ENCODE measurements at regions not wholly inside any gene's neighbourhood (a gene's known extent, or its start where the extent isn't known, plus 50 kb on each side); places are given as distances from the start of the nearest gene placed in this dataset.
"Not testable (repeated sequence)": the region's sequence is repeated elsewhere in the genome, so short reads cannot be mapped to it uniquely, and the experiment has no call there.

DNA sequence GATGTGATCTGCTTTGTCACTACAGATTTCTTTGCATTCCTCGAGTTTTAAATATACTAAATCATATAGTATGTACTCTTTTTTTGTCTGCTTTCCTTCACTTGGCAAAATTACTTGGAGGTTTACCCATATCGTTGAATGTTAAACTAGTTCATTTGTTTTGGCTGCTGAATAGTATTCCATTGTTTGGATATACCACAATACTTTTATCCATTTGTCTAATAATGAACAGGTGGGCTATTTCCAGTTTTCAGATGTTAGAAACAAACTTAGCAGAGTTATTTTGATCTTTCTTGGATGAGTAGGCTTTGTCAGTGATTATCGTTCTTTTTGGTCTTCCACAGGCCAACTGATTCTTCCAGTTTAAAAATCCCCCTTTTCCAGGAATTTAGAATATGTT lies 154.0 kb upstream of the TGFBR2 start:
- DNase-seq = no peak

DNA sequence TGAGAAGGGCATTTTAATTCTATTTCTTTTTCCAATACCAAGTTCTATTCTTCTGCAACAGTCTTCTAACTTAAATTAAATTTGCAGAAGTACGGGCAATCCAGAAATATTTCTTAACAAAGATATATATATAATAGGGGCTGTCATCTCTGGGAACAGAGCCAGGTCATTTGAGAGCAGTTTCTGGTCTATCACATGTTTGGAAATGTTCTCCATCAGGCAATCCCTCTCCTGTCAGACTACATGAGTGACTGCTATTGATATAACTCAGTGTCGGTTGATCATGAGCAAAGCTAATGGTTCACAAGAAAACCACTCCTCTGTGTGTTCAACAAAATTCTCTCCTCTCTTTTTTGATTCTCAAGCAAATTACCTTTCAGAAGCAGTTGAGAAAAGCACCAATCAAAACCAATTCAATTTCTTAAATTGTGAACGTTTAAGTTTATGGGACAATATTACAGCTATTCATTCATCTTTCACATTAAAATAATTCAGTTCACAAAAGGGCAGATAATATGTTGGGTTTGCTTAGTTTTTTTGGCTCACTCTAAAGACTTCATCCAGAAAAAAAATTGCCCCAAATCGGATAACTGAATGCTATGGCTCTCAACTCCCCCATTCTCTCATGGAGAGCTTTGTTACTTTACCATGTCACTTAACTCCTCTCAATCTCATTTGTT lies 152.9 kb upstream of the TGFBR2 start:
- DNase-seq = no peak

DNA sequence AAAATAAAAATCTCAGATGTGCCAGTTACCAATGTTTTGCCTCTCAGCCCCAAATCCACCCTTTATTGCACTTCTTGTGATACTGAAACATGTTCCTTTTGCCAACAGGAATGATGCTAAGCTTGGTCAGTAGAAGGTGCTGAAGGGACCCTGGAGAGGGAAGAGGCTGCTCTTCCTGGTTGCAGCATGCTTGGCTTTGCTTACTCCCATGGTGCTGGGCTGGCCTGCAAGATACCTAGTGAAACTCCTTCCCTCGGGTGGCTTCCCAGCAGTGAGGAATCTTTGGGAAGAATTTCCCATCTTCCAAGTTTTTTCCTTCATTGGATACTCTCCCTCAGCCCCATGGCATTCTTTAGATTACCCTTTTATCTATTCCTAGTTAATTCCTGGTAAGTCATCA lies 151.8 kb upstream of the TGFBR2 start:
- no peak for DNase-seq

DNA sequence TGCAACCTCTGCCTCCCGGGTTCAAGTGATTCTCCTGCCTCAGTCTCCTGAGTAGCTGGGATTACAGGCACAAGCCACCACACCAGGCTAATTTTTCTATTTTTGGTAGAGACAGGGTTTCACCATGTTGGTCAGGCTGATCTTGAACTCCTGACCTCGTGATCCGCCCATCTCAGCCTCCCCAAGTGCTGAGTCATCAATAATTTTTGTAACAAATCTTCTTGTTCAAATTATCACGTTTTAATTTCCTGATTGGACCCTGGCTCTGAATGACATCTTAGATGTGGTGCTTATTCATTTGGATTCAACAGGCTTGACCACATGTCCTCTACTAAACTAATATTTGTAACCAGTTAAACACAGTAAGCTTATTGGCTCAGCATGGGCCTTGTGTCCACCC lies 151.3 kb upstream of the TGFBR2 start:
- not testable (repeated sequence) for DNase-seq

DNA sequence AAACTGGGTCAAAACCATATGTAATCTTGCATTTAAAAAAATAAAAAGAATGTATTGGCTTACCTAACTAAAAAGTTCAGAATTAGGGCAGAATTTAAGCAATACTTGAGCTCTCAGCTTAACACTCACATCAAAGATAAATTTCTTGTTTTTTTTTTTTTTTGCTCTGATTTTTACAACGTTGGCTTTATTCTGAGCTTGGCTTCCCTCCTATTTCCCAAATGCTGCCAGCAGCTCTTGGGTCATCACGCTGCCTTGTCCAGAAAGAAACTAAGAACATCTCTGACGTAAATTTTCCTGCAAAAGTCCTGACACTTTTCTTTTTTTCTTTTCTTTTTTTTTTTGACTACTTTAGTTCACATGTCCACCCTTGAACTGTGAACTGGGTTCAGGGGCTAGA lies 150.6 kb upstream of the TGFBR2 start:
- DNase-seq = no peak

DNA sequence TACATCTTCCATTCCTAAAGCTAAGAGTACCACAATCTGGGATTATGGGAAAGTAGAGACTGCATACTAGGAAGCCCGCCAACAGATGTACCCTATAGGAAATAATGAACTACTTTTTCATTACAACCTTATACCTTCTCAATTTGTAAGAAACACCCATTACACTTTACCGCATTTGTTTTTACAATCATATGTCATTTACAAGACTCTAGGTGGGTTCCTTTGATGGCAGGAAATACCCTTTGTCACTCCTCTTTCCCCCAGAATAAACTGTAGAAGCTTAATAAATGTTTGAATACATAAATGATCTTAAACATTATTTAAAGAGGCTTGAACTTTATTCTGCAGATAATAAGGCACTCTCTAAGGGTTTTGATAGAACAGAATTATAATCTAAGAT lies 150.1 kb upstream of the TGFBR2 start:
- DNase-seq = no peak

DNA sequence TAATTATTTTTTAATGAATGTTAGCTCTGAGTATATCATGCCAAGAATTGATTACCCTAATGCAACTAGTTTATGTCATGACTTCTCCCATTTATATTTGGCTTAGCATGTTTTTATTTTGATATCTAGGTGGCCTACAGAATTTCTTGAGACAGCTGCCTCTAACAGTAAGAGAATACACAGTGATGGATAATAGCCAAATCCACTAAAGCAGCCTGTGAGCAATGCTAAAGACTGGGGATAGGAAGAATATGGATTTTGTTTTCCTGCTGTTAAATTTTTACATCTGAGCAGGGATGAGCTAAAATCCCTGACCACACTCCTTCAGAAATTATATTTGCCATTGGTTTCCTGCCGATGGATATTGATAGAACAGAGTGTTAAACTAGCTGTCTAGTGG lies 149.3 kb upstream of the TGFBR2 start:
- DNase-seq = no peak

DNA sequence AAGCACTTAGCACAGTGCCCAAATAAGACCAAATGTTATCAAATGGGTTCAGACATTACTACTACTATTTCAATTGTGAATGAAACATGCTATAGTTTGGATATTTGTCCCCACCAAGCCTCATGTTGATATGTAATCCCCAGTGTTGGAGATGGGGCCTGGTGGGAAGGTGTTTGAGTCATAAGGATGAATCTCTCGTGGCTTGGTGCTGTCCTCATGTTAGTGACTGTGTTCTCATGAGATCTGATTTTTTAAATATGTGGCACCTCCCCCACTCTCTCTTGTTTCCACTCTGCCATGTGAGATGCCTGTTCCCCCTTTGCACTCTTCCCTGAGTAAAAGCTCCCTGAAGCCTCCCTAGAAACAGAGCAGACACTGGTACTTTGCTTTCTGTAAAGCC lies 148.7 kb upstream of the TGFBR2 start:
- no peak for DNase-seq

DNA sequence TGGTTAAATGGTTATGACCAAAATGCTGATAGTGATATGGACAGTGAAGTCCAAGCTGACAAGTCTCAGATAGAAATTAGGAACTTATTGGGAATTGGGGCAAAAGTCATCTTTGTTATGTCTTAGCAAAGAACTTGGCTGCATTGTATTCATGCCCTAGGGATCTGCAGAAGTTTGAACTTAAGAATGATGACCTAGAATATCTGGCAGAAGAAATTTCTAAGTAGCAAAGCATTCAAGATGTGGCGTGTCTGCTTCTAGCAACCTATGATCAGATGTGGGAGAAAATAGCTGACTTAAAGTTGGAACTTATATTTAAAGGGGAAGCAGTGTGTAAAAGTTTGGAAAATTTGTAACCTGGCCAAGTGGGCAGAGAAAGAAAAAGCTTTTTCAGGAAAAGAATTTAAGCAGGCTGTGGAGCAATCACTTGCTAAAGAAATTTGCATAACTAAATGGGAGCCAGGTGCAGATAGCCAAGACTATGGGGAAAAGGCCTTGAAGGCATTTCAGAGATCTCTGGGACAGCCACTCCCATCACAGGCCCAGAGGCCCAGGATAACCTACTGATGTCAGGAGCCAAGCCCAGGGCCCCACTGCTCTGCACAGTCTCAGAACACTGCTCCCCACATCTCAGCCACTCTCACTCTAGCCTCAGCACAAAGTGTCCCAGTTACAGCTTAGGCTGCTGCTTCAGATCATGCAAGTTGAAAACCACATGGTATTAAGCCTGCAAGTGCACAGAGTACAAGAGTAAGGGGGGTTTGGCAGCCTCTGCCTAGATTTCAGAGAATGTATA lies 147.8 kb upstream of the TGFBR2 start:
- no peak for DNase-seq

DNA sequence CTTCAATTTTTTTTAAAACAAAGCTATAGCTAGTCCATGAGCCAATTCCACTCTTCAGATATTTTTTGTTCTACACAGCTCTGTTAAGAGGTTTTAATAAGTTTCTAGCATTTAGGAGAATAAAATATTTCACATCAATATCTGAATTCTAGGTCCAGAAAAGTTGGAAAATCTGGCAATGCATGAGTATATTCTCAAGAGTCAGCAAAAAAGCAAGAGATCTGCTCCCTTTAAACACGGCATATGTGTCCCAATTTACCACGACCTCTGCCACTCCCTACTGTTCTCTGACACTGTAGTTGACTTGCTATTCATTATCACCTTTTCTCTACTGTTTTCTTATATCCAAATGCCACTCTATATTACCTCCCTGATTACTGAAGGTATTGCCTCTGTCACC lies 145.1 kb upstream of the TGFBR2 start:
- DNase-seq = no peak

DNA sequence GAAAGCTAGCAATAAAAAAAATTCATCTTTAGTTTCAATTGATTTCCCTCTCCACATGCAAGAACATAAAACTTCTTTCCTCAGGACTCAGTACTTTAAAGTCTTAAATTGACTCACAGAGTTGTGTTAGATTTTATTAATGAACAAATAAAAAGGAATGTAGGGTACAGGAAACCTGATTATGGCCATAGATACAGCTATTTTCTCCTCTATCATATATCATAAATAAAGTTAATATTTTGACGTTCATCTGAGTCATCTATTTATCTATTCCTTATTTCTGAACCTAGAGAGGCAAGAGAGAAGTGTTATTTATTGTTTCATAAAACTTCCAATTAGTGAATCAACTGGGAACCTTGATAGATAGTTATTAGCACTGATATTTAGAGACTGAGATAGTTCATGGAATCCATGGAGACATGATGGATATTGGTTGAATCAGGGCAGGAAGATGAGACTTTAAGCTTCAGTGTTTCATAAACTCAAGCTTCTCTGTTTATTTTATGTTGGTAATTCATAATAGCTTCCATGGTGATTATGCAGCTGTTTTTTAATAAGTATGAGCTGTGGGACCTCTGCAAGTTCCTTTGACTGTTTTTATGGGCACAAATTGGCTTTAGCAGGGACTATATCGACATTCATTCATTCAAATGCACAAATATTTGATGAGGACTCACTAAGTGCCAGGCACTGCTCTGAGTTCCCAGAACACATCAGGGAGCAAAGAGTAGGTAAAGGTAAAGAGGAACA lies 143.5 kb upstream of the TGFBR2 start:
- DNase-seq = no peak

DNA sequence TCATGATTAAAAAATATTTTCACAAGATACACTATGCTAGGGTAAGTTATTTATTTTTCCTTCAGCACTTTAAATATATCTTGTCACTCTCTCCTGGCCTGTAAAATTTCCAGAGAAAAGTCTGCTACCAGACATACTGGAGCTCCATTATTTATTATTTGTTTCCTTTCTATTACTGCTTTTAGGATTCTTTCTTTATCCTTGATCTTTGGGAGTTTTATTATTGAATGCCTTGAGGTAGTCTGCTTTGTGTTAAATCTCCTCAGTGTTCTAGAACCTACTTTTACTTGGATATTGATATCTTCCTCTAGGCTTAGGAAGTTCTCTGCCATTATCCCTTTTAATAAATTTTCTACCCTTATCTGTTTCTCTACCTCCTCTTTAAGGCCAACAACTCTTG lies 142.0 kb upstream of the TGFBR2 start:
- no peak for DNase-seq

DNA sequence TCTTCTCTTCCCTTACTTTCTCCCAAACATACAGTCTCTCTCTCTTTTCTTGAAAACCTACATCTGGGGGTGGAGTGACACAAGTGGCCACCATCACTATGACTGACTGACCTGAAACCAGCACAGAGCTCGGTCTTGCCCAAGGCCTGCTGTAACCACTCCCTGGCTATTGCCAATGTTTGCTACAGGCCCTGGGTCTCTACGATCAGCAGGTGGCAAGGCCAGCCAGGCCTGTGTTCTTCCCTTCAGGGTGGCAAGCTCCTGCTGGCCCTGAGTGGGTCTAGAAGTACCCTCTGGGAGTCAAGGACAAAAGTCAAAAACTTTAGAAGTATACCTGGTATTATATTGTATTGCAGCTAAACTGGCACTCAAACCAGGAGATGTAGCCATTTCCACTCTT lies 140.9 kb upstream of the TGFBR2 start:
- no peak for DNase-seq

DNA sequence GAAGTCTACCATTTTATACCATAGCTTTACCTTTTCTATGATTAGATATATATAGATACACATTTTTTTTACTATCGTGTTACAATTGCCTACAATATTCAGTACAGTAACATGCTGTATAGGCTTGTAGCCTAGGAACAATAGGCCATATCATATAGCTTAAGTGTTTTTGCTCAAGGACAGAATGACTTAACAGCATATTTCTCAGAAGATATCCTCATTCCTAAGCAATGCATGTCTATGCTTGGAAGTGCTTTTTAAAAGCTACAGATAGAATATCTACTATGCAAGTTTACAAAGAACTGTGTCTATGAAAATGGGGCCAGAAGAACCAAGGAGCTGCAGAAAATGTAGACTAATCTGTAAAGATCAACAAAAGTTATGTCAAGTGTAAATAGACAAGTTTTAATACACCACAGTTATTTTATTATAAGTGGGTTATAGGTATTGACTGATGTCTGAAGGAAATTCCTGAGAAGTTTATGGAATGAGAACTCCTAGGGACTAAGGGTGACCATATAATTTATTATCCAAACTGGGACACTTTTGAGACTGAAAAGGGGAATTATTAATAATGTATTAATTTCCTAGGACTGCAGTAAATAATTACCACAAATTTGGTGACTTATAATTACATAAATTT lies 138.7 kb upstream of the TGFBR2 start:
- DNase-seq = no peak

DNA sequence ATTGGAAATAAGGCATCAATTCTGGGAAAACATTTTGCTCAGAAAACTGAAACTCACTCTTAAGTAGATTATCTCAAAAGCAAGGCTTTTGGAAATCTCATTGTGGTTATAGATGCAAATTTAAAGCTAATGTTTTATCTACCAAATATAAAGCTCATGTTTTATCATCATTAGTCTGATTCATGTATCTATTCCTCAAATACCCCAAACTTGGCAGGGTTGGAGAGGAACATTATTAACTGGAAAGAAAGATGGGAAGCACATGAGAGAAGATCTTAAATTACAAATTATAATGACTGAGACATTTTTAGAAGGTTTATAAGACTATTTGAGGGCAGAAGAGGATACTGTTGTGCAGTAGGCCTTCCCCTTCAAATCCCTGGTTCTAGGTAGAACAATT lies 137.3 kb upstream of the TGFBR2 start:
- no peak for DNase-seq

DNA sequence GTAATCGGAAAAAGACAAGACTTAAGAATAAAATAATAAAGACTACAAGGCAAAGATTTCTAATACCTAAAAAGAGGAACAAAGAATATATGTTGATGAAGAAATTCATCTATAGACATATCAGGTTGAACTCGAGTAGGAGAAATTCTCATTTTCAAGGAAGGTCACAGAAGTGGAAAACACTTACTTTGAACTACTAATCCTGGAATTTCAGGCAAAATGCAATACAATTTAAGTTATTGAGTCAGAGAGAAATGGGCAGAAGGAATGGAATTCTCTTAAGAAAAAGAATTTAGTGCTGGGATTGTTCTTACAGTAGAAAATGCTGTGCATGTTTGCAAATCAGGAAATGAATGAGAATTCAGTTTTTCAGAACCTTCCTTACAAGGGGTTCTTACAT lies 135.9 kb upstream of the TGFBR2 start:
- DNase-seq = no peak

DNA sequence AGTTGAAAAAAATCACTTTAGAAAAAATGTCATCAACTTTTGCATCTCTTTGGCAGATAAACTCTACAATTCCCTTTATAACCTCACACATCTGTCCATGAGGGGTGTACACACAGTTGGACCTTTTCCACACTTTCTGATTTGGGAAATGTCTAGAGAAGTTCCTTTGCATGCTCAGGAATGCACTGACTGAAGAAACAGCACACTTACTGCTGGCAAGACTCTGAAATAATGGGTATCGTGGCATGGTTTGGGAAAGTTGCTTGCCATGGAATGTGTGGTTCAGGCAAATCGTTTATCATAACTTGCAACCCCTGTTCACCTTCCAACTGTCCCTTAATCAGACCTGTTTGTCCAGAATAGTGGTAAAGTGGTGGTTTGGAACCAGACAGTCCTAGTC lies 135.3 kb upstream of the TGFBR2 start:
- no peak for DNase-seq

DNA sequence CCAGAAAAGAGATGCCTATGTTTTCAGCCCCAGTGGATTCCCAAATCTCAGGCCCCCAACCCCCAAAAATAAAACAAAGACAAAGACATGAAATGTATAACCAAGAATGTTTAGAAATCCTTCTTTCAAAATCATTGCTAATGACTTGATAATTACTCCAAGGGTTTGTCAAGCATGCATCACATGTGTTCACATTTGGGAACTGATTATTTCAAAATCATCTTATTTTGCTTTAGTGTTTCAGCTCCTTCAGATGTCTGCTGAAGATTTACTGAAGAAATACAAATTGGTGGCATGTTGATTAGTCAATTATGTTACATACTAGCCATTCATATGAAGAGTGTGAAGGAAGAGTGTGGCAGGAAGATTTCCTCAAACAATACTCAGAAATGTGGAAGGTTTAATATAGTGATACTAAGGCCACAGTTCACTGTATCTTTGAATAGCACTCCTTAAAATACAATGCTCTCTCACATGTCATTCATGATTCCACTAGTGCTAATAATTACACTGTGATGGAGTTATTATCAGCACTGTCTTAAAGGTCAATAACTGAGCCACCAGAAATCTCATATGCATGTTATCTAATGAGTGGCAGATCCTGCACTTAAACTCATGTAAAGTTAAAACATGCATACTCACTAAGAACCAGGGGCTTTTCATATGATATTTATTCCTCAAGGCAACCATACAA lies 134.5 kb upstream of the TGFBR2 start:
- DNase-seq = no peak

DNA sequence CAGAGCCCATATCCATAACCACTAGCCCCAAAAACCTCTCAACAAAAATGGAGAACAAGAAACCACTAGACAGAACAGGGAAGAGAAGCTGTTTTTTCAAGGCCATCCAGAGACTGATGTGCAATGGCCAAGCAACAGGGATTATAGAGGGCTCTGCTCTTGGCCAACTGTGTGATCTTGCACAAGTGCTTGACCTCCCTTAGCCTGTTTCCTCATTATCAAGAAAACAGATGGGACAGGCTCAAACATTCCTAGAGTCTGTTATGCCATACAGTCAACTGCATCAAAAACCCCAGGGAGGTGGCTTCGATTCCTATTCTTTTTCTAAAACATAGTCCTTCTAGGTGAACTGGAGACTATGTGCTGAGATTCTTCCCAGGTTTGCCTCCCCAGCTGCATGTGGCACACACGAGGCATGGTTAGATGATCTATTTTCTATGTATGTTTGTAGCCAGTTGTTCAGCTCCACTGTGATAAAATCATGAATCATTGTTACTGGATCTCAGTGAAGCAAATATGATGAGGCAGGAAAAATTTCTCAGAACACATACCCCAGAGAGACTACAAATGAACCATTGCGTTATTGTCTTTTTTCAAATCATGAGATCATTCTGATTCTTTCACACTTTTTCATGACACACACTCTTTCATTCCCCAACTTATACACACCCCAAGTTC lies 132.9 kb upstream of the TGFBR2 start:
- no peak for DNase-seq

DNA sequence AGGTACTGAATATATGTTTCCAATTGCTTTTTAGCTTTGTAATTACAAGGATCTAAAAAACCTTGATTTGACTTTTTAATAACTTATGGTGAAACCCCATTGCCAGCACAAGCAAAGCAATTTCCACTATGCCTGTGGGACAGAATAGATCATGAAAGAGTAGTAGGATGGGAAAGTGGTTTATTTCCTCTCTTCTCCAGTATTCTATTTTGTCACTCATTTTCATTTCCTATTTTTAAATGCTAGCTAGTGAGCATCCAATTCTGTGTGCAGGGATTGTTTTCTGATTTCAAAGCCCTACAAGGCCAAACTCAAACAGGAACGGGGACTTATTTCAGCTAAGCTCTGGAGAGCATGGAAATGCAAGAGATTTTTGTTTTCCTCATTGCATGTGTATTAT lies 132.0 kb upstream of the TGFBR2 start:
- DNase-seq = no peak

DNA sequence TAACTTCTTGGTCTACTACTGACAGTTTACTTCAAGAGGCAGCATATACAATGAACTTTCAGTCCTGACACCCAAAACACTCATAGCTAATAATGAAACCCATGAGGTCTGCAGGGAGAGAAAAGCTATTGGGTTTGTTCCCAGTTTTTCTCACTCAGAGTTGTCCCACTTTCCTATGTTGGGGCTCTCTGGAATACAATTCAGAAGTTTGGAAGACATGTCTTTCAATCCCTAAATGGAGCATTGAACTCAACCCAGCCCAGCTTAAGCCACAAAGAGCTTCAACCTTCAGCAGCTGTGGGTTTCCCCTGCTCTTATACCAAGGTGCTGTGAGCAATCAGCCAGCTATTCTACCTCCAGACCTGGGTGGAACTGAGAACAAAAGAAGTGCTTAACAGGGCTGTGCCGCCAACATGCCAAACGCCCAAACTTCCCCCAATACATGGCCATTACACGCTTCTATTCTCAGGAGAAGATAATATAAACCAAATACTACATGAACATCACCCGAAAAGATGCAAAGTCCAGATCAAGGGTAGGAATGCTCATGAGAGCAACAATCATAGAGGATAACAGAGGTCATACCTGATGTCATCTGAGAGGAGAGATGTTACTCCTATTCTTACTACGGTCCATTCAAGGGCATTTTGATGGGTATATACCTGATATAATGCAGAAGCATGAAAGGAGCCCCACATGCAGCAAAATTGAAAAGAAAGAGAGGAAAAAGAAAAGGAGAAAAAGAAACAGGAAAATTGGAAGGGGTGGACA lies 131.2 kb upstream of the TGFBR2 start:
- DNase-seq = no peak

DNA sequence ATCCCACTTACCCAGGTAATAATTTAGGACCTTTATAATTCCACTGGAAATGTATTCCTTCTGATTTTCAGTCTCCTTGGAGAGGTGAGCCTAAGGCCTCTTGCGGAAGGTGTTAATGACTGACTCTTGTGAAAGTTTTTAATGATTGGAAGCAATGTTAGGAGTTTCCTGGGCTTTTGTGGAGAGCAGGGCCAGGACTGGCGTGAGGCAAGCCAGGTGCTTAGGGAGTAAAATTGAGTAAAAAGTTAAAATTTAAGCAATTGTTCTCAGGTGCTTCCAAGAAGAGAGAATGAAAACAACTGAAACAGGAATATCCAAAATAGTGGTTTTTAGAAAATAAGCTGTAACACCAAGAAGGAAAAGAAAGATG lies 130.6 kb upstream of the TGFBR2 start:
- no peak for DNase-seq

All from activated effector memory CD4-positive, alpha-beta T cell treated with Interleukin-2 at 50 U/mL for 16 hours (primary cell).